Liver (tissue), 7 donors: ENCODE measurements at regions not wholly inside any gene's neighbourhood (a gene's known extent, or its start where the extent isn't known, plus 50 kb on each side); places are given as distances from the start of the nearest gene placed in this dataset.

Source experiments
- DNase-seq: peaks from one replicate; pipeline ENCODE4 v3.0.0-alpha.2; 2017; ENCODE audit warnings: low spot score
- H3K27ac ChIP-seq, 2 donors: one replicate each; pipeline ENCODE4 v1.7.0; 2013; ENCODE audit warnings: inconsistent platforms in 2 of 2, low read length in 2 of 2, control low read depth in 1 of 2, low read depth in 1 of 2, mild to moderate bottlenecking in 1 of 2
- H3K27me3 ChIP-seq, 4 donors: one replicate each; pipeline versions ENCODE4 v1.6.1 to v1.7.0; 2013; ENCODE audit warnings: low read length in 3 of 4, inconsistent platforms in 1 of 4, mild to moderate bottlenecking in 1 of 4, moderate library complexity in 1 of 4; ENCODE audit not compliant: control insufficient read depth in 4 of 4, insufficient read depth in 4 of 4
- H3K36me3 ChIP-seq, 4 donors: one replicate each; pipeline versions ENCODE4 v1.6.1 to v1.7.0; 2013; ENCODE audit warnings: low read length in 3 of 4, mild to moderate bottlenecking in 3 of 4, low read depth in 1 of 4, moderate library complexity in 1 of 4; ENCODE audit not compliant: control insufficient read depth in 4 of 4, insufficient read depth in 3 of 4
- H3K4me1 ChIP-seq, 4 donors: one replicate each; pipeline versions ENCODE4 v1.6.1 to v1.7.0; 2013; ENCODE audit warnings: low read length in 3 of 4, mild to moderate bottlenecking in 3 of 4, moderate library complexity in 1 of 4; ENCODE audit not compliant: control insufficient read depth in 4 of 4, insufficient read depth in 4 of 4
- H3K4me3 ChIP-seq, 3 donors: one replicate each; pipeline versions ENCODE4 v1.6.1 to v1.7.0; 2013; ENCODE audit warnings: low read length in 3 of 3, control low read depth in 1 of 3, low read depth in 1 of 3, mild to moderate bottlenecking in 1 of 3
- H3K9ac ChIP-seq, 2 donors: one replicate each; pipeline ENCODE4 v1.7.0; 2013; ENCODE audit warnings: low read length in 2 of 2, mild to moderate bottlenecking in 2 of 2, moderate library complexity in 2 of 2, control low read depth in 1 of 2, low read depth in 1 of 2
- H3K9me3 ChIP-seq, 4 donors: one replicate each; pipeline versions ENCODE4 v1.6.1 to v1.7.0; 2013; ENCODE audit warnings: low read length in 3 of 4; ENCODE audit not compliant: control insufficient read depth in 4 of 4
- ATF3 ChIP-seq: IDR thresholded peaks from 2 replicates; pipeline ENCODE4 v1.6.1; 2016; ENCODE audit warnings: antibody characterized with exemption
- EGR1 ChIP-seq, 2 donors: IDR thresholded peaks; 2 replicates each; pipeline ENCODE4 v1.6.1; 2016 to 2018; ENCODE audit warnings: antibody characterized with exemption in 2 of 2, low read depth in 2 of 2
- FOXA1 ChIP-seq: IDR thresholded peaks from 2 replicates; pipeline ENCODE4 v1.6.1; 2016; ENCODE audit warnings: antibody characterized with exemption
- FOXA2 ChIP-seq: IDR thresholded peaks from 2 replicates; pipeline ENCODE4 v1.6.1; 2016; ENCODE audit warnings: antibody characterized with exemption
- GABPA ChIP-seq, 2 donors: IDR thresholded peaks in 1 of 2; conservative IDR thresholded peaks in 1 of 2; 2 replicates each; pipeline ENCODE4 v1.6.1; 2016; ENCODE audit warnings: antibody characterized with exemption in 2 of 2, mild to moderate bottlenecking in 1 of 2, moderate library complexity in 1 of 2
- HNF4G ChIP-seq: IDR thresholded peaks from 2 replicates; pipeline ENCODE4 v1.6.1; 2016; ENCODE audit warnings: antibody characterized with exemption
- JUND ChIP-seq, 2 donors: IDR thresholded peaks; 2 replicates each; pipeline ENCODE4 v1.6.1; 2016; ENCODE audit warnings: antibody characterized with exemption in 2 of 2
- MAX ChIP-seq: IDR thresholded peaks from 2 replicates; pipeline ENCODE4 v1.6.1; 2016; ENCODE audit warnings: antibody characterized with exemption
- NR2F2 ChIP-seq: IDR thresholded peaks from 2 replicates; pipeline ENCODE4 v1.6.1; 2016; ENCODE audit warnings: antibody characterized with exemption
- RAD21 ChIP-seq, 2 donors: IDR thresholded peaks; 2 replicates each; pipeline ENCODE4 v1.6.1; 2016; ENCODE audit warnings: antibody characterized with exemption in 2 of 2, mild to moderate bottlenecking in 2 of 2
- RXRA ChIP-seq, 2 donors: IDR thresholded peaks; 2 replicates each; pipeline ENCODE4 v1.6.1; 2017 to 2018; ENCODE audit warnings: antibody characterized with exemption in 2 of 2, mild to moderate bottlenecking in 1 of 2
- SP1 ChIP-seq: IDR thresholded peaks from 2 replicates; pipeline ENCODE4 v1.6.1; 2018; ENCODE audit warnings: antibody characterized with exemption, mild to moderate bottlenecking
- TAF1 ChIP-seq: conservative IDR thresholded peaks from 2 replicates; pipeline ENCODE4 v1.6.1; 2016; ENCODE audit warnings: antibody characterized with exemption, mild to moderate bottlenecking
- YY1 ChIP-seq: IDR thresholded peaks from 2 replicates; pipeline ENCODE4 v1.6.1; 2016; ENCODE audit warnings: antibody characterized with exemption, mild to moderate bottlenecking
- ZBTB33 ChIP-seq: IDR thresholded peaks from 2 replicates; pipeline ENCODE4 v1.6.1; 2016; ENCODE audit warnings: antibody characterized with exemption
- WGBS: extraction: QIAGEN DNeasy Blood & Tissue Kit; methylation state at CpG from one replicate; pipeline ENCODE4 v1.1.7; 2013; 5-methylcytosine and 5-hydroxymethylcytosine counted together
- donor health status: healthy.
- donor health status: healthy.
- donor health status: healthy.
- donor health status: healthy.

GRCh38 chrX:97995834-97996233, 1112.1 kb downstream of the RPA4 start:
- H3K27ac ChIP-seq: no peak overlapping the region
- TF ChIP-seq EGR1 (IDR thresholded peaks at IDR 0.05; ENCODE audit: low read depth in 2 of 2) (no peak), NR2F2 (no peak), HNF4G (no peak), FOXA1 (no peak), TAF1 (no peak)
- WGBS: 90% methylated on average over 4 of the region's 4 CpGs
- no peaks in the 10 kb centered on the region for H3K27me3 ChIP-seq
- peaks cover 0 to 2% (median 0%) of the 10 kb centered on the region in 4 donors for H3K9me3 ChIP-seq
- no peak overlapping the region for H3K4me3 ChIP-seq
- no peaks in the 10 kb centered on the region for H3K36me3 ChIP-seq
- H3K9ac ChIP-seq: no peak overlapping the region
- no peak for DNase-seq
- no peaks in the 10 kb centered on the region for H3K4me1 ChIP-seq

- Histone ChIP-seq H3K4me1 (no peaks in the 10 kb centered on the region), H3K27ac (no peak overlapping the region), H3K9ac (no peak overlapping the region), H3K4me3 (no peak overlapping the region), H3K36me3 (no peaks in the 10 kb centered on the region), H3K27me3 (no peaks in the 10 kb centered on the region), H3K9me3 (peaks cover 0 to 6% (median under 1%) of the 10 kb centered on the region in 4 donors)
- WGBS: 83% methylated on average over 4 of the region's 4 CpGs
- DNase-seq: no peak
- TF ChIP-seq HNF4G: no peak
- TF ChIP-seq YY1: no peak
- TF ChIP-seq SP1: no peak
- TF ChIP-seq JUND (IDR thresholded peaks at IDR 0.05): no peak
- TF ChIP-seq FOXA2: no peak
- no peak for TF ChIP-seq RXRA (IDR thresholded peaks at IDR 0.05)
- no peak for TF ChIP-seq NR2F2
- TF ChIP-seq ATF3: no peak
- no peak for TF ChIP-seq RAD21 (IDR thresholded peaks at IDR 0.05)
Observed at GRCh38 chrX:98028691-98029090, 1145.0 kb downstream of the RPA4 start.

- TF ChIP-seq HNF4G (no peak), ATF3 (no peak)
Observed at GRCh38 chrX:98029861-98030260, 1146.2 kb downstream of the RPA4 start.

GRCh38 chrX:98057176-98057575, 1173.5 kb downstream of the RPA4 start:
- WGBS: 80% methylated on average over 3 of the region's 3 CpGs
- Histone ChIP-seq H3K36me3 (no peaks in the 10 kb centered on the region), H3K4me3 (no peak overlapping the region), H3K9ac (no peak overlapping the region), H3K9me3 (peaks cover 0 to 2% (median 0%) of the 10 kb centered on the region in 4 donors), H3K27me3 (no peaks in the 10 kb centered on the region), H3K27ac (no peak overlapping the region), H3K4me1 (no peaks in the 10 kb centered on the region)
- TF ChIP-seq FOXA1 (no peak), RAD21 (IDR thresholded peaks at IDR 0.05) (no peak), YY1 (no peak), EGR1 (IDR thresholded peaks at IDR 0.05; ENCODE audit: low read depth in 2 of 2) (no peak), JUND (IDR thresholded peaks at IDR 0.05) (no peak), TAF1 (no peak), SP1 (no peak), HNF4G (no peak), MAX (no peak), FOXA2 (no peak), ZBTB33 (no peak), GABPA (IDR thresholded peaks at IDR 0.05 in 1 of 2, conservative IDR thresholded peaks at IDR 0.05 in 1 of 2) (no peak), ATF3 (no peak)
- DNase-seq: no peak

More at GRCh38 chrX:98029861-98030260, 1146.2 kb downstream of the RPA4 start:
- Histone ChIP-seq H3K27me3 (no peaks in the 10 kb centered on the region), H3K9ac (no peak overlapping the region), H3K9me3 (peaks cover 0 to 6% (median under 1%) of the 10 kb centered on the region in 4 donors), H3K4me1 (no peaks in the 10 kb centered on the region), H3K27ac (no peak overlapping the region), H3K36me3 (no peaks in the 10 kb centered on the region), H3K4me3 (no peak overlapping the region)
- DNase-seq: no peak
- WGBS: 92% methylated on average over 12 of the region's 12 CpGs
